GM12865 (cell line): ENCODE measurements at regions not wholly inside any gene's neighbourhood (a gene's known extent, or its start where the extent isn't known, plus 50 kb on each side); places are given as distances from the start of the nearest gene placed in this dataset.

Experiments
- DNase-seq: peaks from one replicate; pipeline ENCODE4 v3.0.0; 2010; ENCODE audit warnings: low read depth
- H3K4me3 ChIP-seq: 2 replicates; pipeline ENCODE4 v1.5.1; 2011; ENCODE audit warnings: mild to moderate bottlenecking, low read depth, low read length, control low read depth
- CTCF ChIP-seq: IDR thresholded peaks from 2 replicates; pipeline ENCODE4 v1.5.1; 2011; ENCODE audit warnings: low read length, control low read depth, low read depth, inconsistent platforms; ENCODE audit not compliant: insufficient read depth; ENCODE audit errors: missing control alignments

- no peak overlapping the region for H3K4me3 ChIP-seq
- DNase-seq: no peak
- no peak for TF ChIP-seq CTCF
Observed at GRCh38 chr2:4522498-4523421, 819.4 kb downstream of the DCDC2C start.

DNA sequence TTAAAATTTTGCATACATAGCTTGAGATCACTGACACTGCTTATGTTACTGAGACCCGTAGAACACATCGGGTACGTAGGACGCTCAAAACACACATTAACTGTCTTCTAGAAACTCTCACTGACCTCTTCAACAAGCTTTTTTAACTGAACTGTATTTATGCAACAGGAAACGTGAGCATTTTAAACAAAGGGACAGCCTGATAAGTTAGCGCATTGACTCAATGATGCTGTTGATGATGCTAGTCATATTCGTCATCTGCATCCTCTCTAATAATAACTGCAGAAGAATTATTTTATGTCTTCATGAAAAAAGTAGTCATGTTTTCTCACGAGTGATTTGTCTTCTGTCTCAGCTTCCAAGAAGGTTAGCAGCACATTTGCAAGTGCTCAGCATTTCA, 824.0 kb downstream of the DCDC2C start:
- H3K4me3 ChIP-seq: no peak overlapping the region
- no peak for TF ChIP-seq CTCF
- no peak for DNase-seq

GRCh38 chr2:4528246-4528645, 824.9 kb downstream of the DCDC2C start:
- DNase-seq: no peak
- H3K4me3 ChIP-seq: no peak overlapping the region
- TF ChIP-seq CTCF: no peak

GRCh38 chr2:4528773-4529172, 825.4 kb downstream of the DCDC2C start:
- no peak overlapping the region for H3K4me3 ChIP-seq
- no peak for DNase-seq
- no peak for TF ChIP-seq CTCF

DNA sequence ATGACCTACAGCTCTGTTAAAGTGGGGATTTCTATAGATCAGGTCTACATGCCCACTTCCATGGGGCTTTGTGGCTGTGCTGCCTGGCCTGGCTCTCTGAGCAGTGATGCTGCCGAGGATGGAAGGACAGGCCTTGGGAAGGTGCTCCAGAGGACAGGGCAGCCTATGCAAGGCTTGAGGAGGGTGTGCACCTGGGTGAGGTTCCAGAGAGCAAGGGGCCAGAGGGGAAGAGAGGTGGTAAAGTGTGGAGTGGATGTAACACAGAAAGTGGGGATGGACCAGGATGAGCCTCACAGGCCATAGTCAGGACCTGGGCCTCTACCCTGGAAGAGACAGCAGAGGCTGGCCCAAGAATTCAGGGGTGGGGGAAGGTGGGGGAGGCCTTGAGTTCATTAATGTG, 826.4 kb downstream of the DCDC2C start:
- DNase-seq: no peak
- TF ChIP-seq CTCF: no peak
- H3K4me3 ChIP-seq: no peak overlapping the region

DNA sequence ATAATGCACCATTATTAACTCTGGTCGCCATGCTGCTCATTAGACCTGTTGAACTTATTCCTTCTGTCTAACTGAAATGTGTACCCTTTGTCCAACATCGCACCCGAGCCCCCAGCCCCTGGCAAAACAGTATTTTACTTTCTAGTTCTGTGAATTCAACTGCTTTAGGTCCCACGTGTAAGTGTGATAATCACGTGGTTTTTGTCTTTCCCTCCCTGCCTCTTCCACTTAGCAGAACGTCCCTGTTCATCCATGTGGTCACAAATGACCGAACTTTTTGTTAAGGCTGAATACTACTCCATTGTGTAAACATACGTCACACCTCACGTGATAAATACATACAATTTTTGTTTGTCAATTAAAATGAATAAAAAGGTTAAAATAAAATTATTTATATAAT, 826.9 kb downstream of the DCDC2C start:
- DNase-seq: no peak
- no peak for TF ChIP-seq CTCF
- no peak overlapping the region for H3K4me3 ChIP-seq

DNA sequence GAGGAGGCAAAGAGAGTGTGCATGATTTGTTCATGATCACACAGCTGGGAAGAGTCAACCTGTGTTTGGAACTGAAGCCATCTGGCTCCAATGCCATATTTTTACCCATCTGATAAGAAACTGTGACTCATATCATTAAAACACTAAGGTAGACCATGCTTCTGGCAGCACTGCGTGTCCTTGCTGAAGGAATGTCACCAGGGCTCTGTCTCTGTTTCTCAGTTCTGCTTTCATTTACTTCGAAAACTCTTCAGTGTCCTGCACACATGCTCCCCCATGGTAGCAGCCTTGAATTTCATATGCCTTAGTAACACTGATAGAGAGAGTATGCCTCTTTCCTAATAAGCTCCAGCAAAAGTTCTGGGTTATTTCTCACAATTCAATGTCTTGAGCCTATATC, 830.4 kb downstream of the DCDC2C start:
- TF ChIP-seq CTCF: no peak
- no peak overlapping the region for H3K4me3 ChIP-seq
- no peak for DNase-seq
